ENCODE measurements at regions not wholly inside any gene's neighbourhood (a gene's known extent, or its start where the extent isn't known, plus 50 kb on each side); places are given as distances from the start of the nearest gene placed in this dataset.

- WGBS (ENCODE audit: missing lambda C conversion rate): 6% methylated on average over 3 of the region's 4 CpGs
- Histone ChIP-seq H3K9me3 (no peaks in the 10 kb centered on the region; the same call in 1 of the 3 replicates), H3K4me2 (no peak overlapping the region), H3K4me1 (no peaks in the 10 kb centered on the region), H3K4me3 (no peak overlapping the region), H3K27ac (no peak overlapping the region)
- FAIRE-seq: no peak
- POLR2A ChIA-PET: no interaction called here
- ATAC-seq: no peak
- TF ChIP-seq FOSB (CRISPR knock-in tag; IDR thresholded peaks at IDR 0.05) (no peak), ZFP36 (IDR thresholded peaks at IDR 0.05; ENCODE audit: borderline replicate concordance, partially characterized antibody) (no peak), HES2 (IDR thresholded peaks at IDR 0.05) (no peak), ELK1 (IDR thresholded peaks at IDR 0.05; ENCODE audit: low read depth, low read length) (no peak), ZC3H11A (IDR thresholded peaks at IDR 0.05) (no peak), BHLHE40 (IDR thresholded peaks at IDR 0.05; ENCODE audit: low read depth, low read length) (no peak), ESRRA (IDR thresholded peaks at IDR 0.05; ENCODE audit: borderline replicate concordance, low read length) (no peak), CBX2 (IDR thresholded peaks at IDR 0.05; ENCODE audit: borderline replicate concordance, low read depth) (no peak), JUNB (IDR thresholded peaks at IDR 0.05) (no peak), HOXB5 (CRISPR knock-in tag; IDR thresholded peaks at IDR 0.05) (no peak), KDM5A (IDR thresholded peaks at IDR 0.05) (no peak), REST (IDR thresholded peaks at IDR 0.05) (no peak)
- CTCF ChIA-PET: no interaction called here
- no peak for DNase-seq (ENCODE audit: low read depth in 1 of 2, low spot score in 1 of 2)
These were observed 485.6 kb upstream of the GRM3 start for GRCh38 chr7:86158111-86158510.

GRCh38 chr7:86155623-86156022 lies 488.1 kb upstream of the GRM3 start:
- Histone ChIP-seq H3K27ac (no peak overlapping the region), H3K9me3 (no peaks in the 10 kb centered on the region; the same call in 1 of the 3 replicates), H3K4me1 (no peaks in the 10 kb centered on the region), H3K4me3 (no peak overlapping the region), H3K4me2 (no peak overlapping the region)
- FAIRE-seq (no peak), DNase-seq (ENCODE audit: low read depth in 1 of 2, low spot score in 1 of 2) (no peak), ATAC-seq (no peak)
- no peak for TF ChIP-seq ESRRA (IDR thresholded peaks at IDR 0.05; ENCODE audit: borderline replicate concordance, low read length)
- no peak for TF ChIP-seq TFCP2L1 (CRISPR knock-in tag; IDR thresholded peaks at IDR 0.05)
- TF ChIP-seq CHD4 (IDR thresholded peaks at IDR 0.05; ENCODE audit: borderline replicate concordance): no peak
- no peak for TF ChIP-seq MAZ (IDR thresholded peaks at IDR 0.05; ENCODE audit: borderline replicate concordance, low read depth, low read length)
- TF ChIP-seq ZC3H11A (IDR thresholded peaks at IDR 0.05): no peak
- no peak for TF ChIP-seq HOXB13 (CRISPR knock-in tag; IDR thresholded peaks at IDR 0.05; ENCODE audit: low read depth)
- TF ChIP-seq PHF8 (IDR thresholded peaks at IDR 0.05; ENCODE audit: borderline replicate concordance, low read depth): no peak
- no peak for TF ChIP-seq CBX2 (IDR thresholded peaks at IDR 0.05; ENCODE audit: borderline replicate concordance, low read depth)
- no peak for TF ChIP-seq EHF (CRISPR knock-in tag; IDR thresholded peaks at IDR 0.05)
- no peak for TF ChIP-seq JUN (IDR thresholded peaks at IDR 0.05)
- no peak for TF ChIP-seq RARB (CRISPR knock-in tag; IDR thresholded peaks at IDR 0.05)
- TF ChIP-seq NR3C1 (IDR thresholded peaks at IDR 0.05): no peak
- no peak for TF ChIP-seq REST (IDR thresholded peaks at IDR 0.05)
- no peak for TF ChIP-seq KDM1A (IDR thresholded peaks at IDR 0.05; ENCODE audit: low read depth)
- TF ChIP-seq CBX8 (IDR thresholded peaks at IDR 0.05): no peak
- TF ChIP-seq, protein P1, sequence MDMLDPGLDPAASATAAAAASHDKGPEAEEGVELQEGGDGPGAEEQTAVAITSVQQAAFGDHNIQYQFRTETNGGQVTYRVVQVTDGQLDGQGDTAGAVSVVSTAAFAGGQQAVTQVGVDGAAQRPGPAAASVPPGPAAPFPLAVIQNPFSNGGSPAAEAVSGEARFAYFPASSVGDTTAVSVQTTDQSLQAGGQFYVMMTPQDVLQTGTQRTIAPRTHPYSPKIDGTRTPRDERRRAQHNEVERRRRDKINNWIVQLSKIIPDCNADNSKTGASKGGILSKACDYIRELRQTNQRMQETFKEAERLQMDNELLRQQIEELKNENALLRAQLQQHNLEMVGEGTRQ (IDR thresholded peaks at IDR 0.05): no peak
- no peak for TF ChIP-seq TP53 (CRISPR knock-in tag; IDR thresholded peaks at IDR 0.05)
- ChIA-PET CTCF (no interaction called here), POLR2A (no interaction called here)
- WGBS (ENCODE audit: missing lambda C conversion rate): 3% methylated on average over 2 of the region's 2 CpGs

Measured in A549 (cell line).